ENCODE measurements at regions not wholly inside any gene's neighbourhood (a gene's known extent, or its start where the extent isn't known, plus 50 kb on each side); places are given as distances from the start of the nearest gene placed in this dataset.

GRCh38 chr5:72682561-72682960 is 133.9 kb upstream of the TNPO1 start:
- TF ChIP-seq, protein P1, sequence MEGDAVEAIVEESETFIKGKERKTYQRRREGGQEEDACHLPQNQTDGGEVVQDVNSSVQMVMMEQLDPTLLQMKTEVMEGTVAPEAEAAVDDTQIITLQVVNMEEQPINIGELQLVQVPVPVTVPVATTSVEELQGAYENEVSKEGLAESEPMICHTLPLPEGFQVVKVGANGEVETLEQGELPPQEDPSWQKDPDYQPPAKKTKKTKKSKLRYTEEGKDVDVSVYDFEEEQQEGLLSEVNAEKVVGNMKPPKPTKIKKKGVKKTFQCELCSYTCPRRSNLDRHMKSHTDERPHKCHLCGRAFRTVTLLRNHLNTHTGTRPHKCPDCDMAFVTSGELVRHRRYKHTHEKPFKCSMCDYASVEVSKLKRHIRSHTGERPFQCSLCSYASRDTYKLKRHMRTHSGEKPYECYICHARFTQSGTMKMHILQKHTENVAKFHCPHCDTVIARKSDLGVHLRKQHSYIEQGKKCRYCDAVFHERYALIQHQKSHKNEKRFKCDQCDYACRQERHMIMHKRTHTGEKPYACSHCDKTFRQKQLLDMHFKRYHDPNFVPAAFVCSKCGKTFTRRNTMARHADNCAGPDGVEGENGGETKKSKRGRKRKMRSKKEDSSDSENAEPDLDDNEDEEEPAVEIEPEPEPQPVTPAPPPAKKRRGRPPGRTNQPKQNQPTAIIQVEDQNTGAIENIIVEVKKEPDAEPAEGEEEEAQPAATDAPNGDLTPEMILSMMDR (IDR thresholded peaks at IDR 0.05), result no peak
- no peak for TF ChIP-seq POLR2AphosphoS5 (IDR thresholded peaks at IDR 0.05)

Data from breast epithelium (tissue), 3 donors.